Spleen (tissue), 11 donors: ENCODE measurements at regions not wholly inside any gene's neighbourhood (a gene's known extent, or its start where the extent isn't known, plus 50 kb on each side); places are given as distances from the start of the nearest gene placed in this dataset.

ENCODE experiments used
- DNase-seq: peaks from one replicate; pipeline ENCODE4 v3.0.0-alpha.2; 2020
- H3K27ac ChIP-seq, 8 donors: fragments of 200-600 bp; sonication (generic) in 7 of 8; 1 replicate in 4 of 8; 2 replicates in 4 of 8; pipeline versions ENCODE4 v1.5.0 to v1.8.0; 2016 to 2021; ENCODE audit warnings: inconsistent platforms in 4 of 8, mild to moderate bottlenecking in 4 of 8, moderate library complexity in 1 of 8
- H3K27me3 ChIP-seq, 7 donors: fragments of 200-600 bp; sonication (generic) in 6 of 7; replicated peaks in 1 of 7; 1 replicate in 4 of 7; 2 replicates in 3 of 7; pipeline versions ENCODE4 v1.5.0 to v1.8.0; 2016 to 2021; ENCODE audit warnings: inconsistent platforms in 3 of 7, mild to moderate bottlenecking in 1 of 7
- H3K36me3 ChIP-seq, 6 donors: fragments of 200-600 bp; sonication (generic) in 5 of 6; 1 replicate in 4 of 6; 2 replicates in 2 of 6; pipeline versions ENCODE4 v1.5.0 to v1.8.0; 2016 to 2021; ENCODE audit warnings: inconsistent platforms in 2 of 6
- H3K4me1 ChIP-seq, 6 donors: fragments of 200-600 bp; sonication (generic) in 5 of 6; 1 replicate in 3 of 6; 2 replicates in 3 of 6; pipeline versions ENCODE4 v1.5.0 to v1.8.0; 2016 to 2021; ENCODE audit warnings: inconsistent platforms in 3 of 6
- H3K4me3 ChIP-seq, 8 donors: fragments of 200-600 bp; sonication (generic) in 7 of 8; 1 replicate in 4 of 8; 2 replicates in 4 of 8; pipeline versions ENCODE4 v1.5.0 to v1.8.0; 2016 to 2021; ENCODE audit warnings: inconsistent platforms in 4 of 8, mild to moderate bottlenecking in 4 of 8, moderate library complexity in 2 of 8
- H3K9me3 ChIP-seq, 8 donors: fragments of 200-600 bp; sonication (generic) in 7 of 8; 1 replicate in 4 of 8; 2 replicates in 4 of 8; pipeline versions ENCODE4 v1.5.0 to v1.8.0; 2016 to 2021; ENCODE audit warnings: inconsistent platforms in 4 of 8
- CTCF ChIP-seq, 11 experiments: fragments of 200-600 bp in 7 of 11; fragments of 450-650 bp in 4 of 11; sonication (generic) in 4 of 11; IDR thresholded peaks in 8 of 11; conservative IDR thresholded peaks in 3 of 11; 1 replicate in 7 of 11; 2 replicates in 4 of 11; pipeline versions ENCODE4 v1.4.0 to v1.8.0; 2016 to 2021; ENCODE audit warnings: antibody characterized with exemption in 11 of 11, inconsistent platforms in 4 of 11, mild to moderate bottlenecking in 1 of 11
- POLR2A ChIP-seq, 3 donors: fragments of 450-650 bp; IDR thresholded peaks; one replicate each; pipeline ENCODE4 v1.5.1; 2017; ENCODE audit warnings: antibody characterized with exemption in 3 of 3, mild to moderate bottlenecking in 1 of 3
- POLR2AphosphoS5 ChIP-seq, 3 donors: sonication (generic); formaldehyde crosslinking; IDR thresholded peaks; one replicate each; pipeline ENCODE4 v1.5.1; 2017; ENCODE audit warnings: antibody characterized with exemption in 3 of 3
- WGBS, 5 donors: extraction: QIAGEN DNeasy Blood & Tissue Kit in 3 of 5; methylation state at CpG; one replicate each; pipeline versions ENCODE4 v1.1.5 to v1.1.7; 2013 to 2018; 5-methylcytosine and 5-hydroxymethylcytosine counted together
- intact Hi-C: fragments of 100-400 bp; cut with DNase I; formaldehyde crosslinking; loops from one replicate; pipeline ENCODE4 v1.15.0; 2023; ENCODE audit warnings: low total_unique reads
- donor health status: healthy with polysubstance abuse.
- donor health status: DM: no; HTN: no; CAD: no; lungs with moderate emphysema.
- donor health status: DM: no; HTN: no; CAD: no.
- donor health status: Bipolar disorder and iron deficiency.
- donor health status: healthy.
- donor health status: DM: no; HTN: no; CAD: no.
- donor health status: DM: yes; HTN: yes; CAD: no.

- WGBS, 5 donors = 67 to 78% (median 70%) methylated on average over 7 of the region's 7 CpGs
- H3K4me3 ChIP-seq = no peak overlapping the region
- intact Hi-C loops = no loop called here
Observed at GRCh38 chr13:78910147-78910546, 251.2 kb upstream of the OBI1 start.

GRCh38 chr13:78909276-78909675 is 250.3 kb upstream of the OBI1 start:
- no peak overlapping the region for H3K27ac ChIP-seq
- no peak for DNase-seq
- H3K36me3 ChIP-seq = no peaks in the 10 kb centered on the region
- intact Hi-C loops = no loop called here
- no peaks in the 10 kb centered on the region for H3K27me3 ChIP-seq
- H3K4me1 ChIP-seq = no peaks in the 10 kb centered on the region
- TF ChIP-seq POLR2A (IDR thresholded peaks at IDR 0.05) (no peak), CTCF (IDR thresholded peaks at IDR 0.05 in 8 of 11, conservative IDR thresholded peaks at IDR 0.05 in 3 of 11) (no peak), POLR2AphosphoS5 (IDR thresholded peaks at IDR 0.05) (no peak)
- no peak overlapping the region for H3K4me3 ChIP-seq
- 23 to 26% (median 25%) methylated on average over 4 of the region's 4 CpGs for WGBS, 5 donors
- no peaks in the 10 kb centered on the region for H3K9me3 ChIP-seq

More at GRCh38 chr13:78910147-78910546, 251.2 kb upstream of the OBI1 start:
- no peaks in the 10 kb centered on the region for H3K4me1 ChIP-seq
- no peaks in the 10 kb centered on the region for H3K36me3 ChIP-seq
- no peaks in the 10 kb centered on the region for H3K27me3 ChIP-seq
- no peaks in the 10 kb centered on the region for H3K9me3 ChIP-seq
- DNase-seq = no peak
- TF ChIP-seq POLR2AphosphoS5 (IDR thresholded peaks at IDR 0.05) = no peak
- no peak for TF ChIP-seq POLR2A (IDR thresholded peaks at IDR 0.05)
- no peak for TF ChIP-seq CTCF (IDR thresholded peaks at IDR 0.05 in 8 of 11, conservative IDR thresholded peaks at IDR 0.05 in 3 of 11)
- H3K27ac ChIP-seq = no peak overlapping the region

GRCh38 chr13:78907006-78907405 is 248.1 kb upstream of the OBI1 start:
- intact Hi-C loops = no loop called here
- H3K27ac ChIP-seq = no peak overlapping the region
- H3K36me3 ChIP-seq = no peaks in the 10 kb centered on the region
- no peak overlapping the region for H3K4me3 ChIP-seq
- DNase-seq = no peak
- H3K4me1 ChIP-seq = no peaks in the 10 kb centered on the region
- no peaks in the 10 kb centered on the region for H3K9me3 ChIP-seq
- TF ChIP-seq POLR2A (IDR thresholded peaks at IDR 0.05) = no peak
- no peak for TF ChIP-seq CTCF (IDR thresholded peaks at IDR 0.05 in 8 of 11, conservative IDR thresholded peaks at IDR 0.05 in 3 of 11)
- TF ChIP-seq POLR2AphosphoS5 (IDR thresholded peaks at IDR 0.05) = no peak
- 47 to 62% (median 53%) methylated on average over 5 of the region's 5 CpGs for WGBS, 5 donors
- H3K27me3 ChIP-seq = no peaks in the 10 kb centered on the region

- DNase-seq = no peak
- intact Hi-C loops = no loop called here
- H3K4me3 ChIP-seq = no peak overlapping the region
- no peaks in the 10 kb centered on the region for H3K4me1 ChIP-seq
- H3K27me3 ChIP-seq = no peaks in the 10 kb centered on the region
- no peaks in the 10 kb centered on the region for H3K9me3 ChIP-seq
- H3K36me3 ChIP-seq = no peaks in the 10 kb centered on the region
- WGBS, 5 donors = 35 to 47% (median 38%) methylated on average over 2 of the region's 2 CpGs
- TF ChIP-seq POLR2A (IDR thresholded peaks at IDR 0.05) (no peak), CTCF (IDR thresholded peaks at IDR 0.05 in 8 of 11, conservative IDR thresholded peaks at IDR 0.05 in 3 of 11) (no peak), POLR2AphosphoS5 (IDR thresholded peaks at IDR 0.05) (no peak)
- no peak overlapping the region for H3K27ac ChIP-seq
Observed at GRCh38 chr13:78897200-78897599, 238.2 kb upstream of the OBI1 start.
